SK-N-SH treated with all-trans-retinoic acid at 6 μM for 48 hours (cell line): ENCODE measurements at regions not wholly inside any gene's neighbourhood (a gene's known extent, or its start where the extent isn't known, plus 50 kb on each side); places are given as distances from the start of the nearest gene placed in this dataset.

Experiments
- ATAC-seq: fragments of 200-7000 bp; cut with Tn5 transposase; 3 replicates; pipeline ENCODE4 v1.9.1; 2020; ENCODE audit warnings: mild to moderate bottlenecking, moderate library complexity
- ARNTL ChIP-seq: fragments of 450-650 bp; formaldehyde crosslinking; IDR thresholded peaks from 2 replicates; pipeline ENCODE4 v1.5.0; 2020; ENCODE audit warnings: low read depth, mild to moderate bottlenecking, moderate library complexity, borderline replicate concordance
- BACH2 ChIP-seq: fragments of 250-450 bp; sonication (Bioruptor Pico); IDR thresholded peaks from 2 replicates; pipeline ENCODE4 v1.9.0; 2021; ENCODE audit warnings: mild to moderate bottlenecking, borderline replicate concordance
- CSDC2 ChIP-seq: fragments of 250-450 bp; sonication (Bioruptor Pico); IDR thresholded peaks from 2 replicates; pipeline ENCODE4 v1.5.0; 2020; ENCODE audit warnings: mild to moderate bottlenecking, moderate library complexity
- GLIS3 ChIP-seq: fragments of 250-450 bp; sonication (Bioruptor Pico); IDR thresholded peaks from 2 replicates; pipeline ENCODE4 v1.5.0; 2020; ENCODE audit warnings: mild to moderate bottlenecking, moderate library complexity
- ISL1 ChIP-seq: fragments of 250-450 bp; sonication (Bioruptor Pico); IDR thresholded peaks from 2 replicates; pipeline ENCODE4 v2.1.2; 2022; ENCODE audit warnings: mild to moderate bottlenecking, moderate library complexity
- PPARA ChIP-seq: fragments of 250-450 bp; sonication (Bioruptor Pico); IDR thresholded peaks from 2 replicates; pipeline ENCODE4 v1.5.0; 2020; ENCODE audit warnings: mild to moderate bottlenecking, borderline replicate concordance
- RARB ChIP-seq: fragments of 250-450 bp; sonication (Bioruptor Pico); IDR thresholded peaks from 2 replicates; pipeline ENCODE4 v1.8.0; 2021; ENCODE audit warnings: mild to moderate bottlenecking, moderate library complexity
- SNAI2 ChIP-seq: fragments of 250-450 bp; sonication (Bioruptor Pico); IDR thresholded peaks from 2 replicates; pipeline ENCODE4 v1.5.0; 2020; ENCODE audit warnings: mild to moderate bottlenecking, moderate library complexity
- TCF4 ChIP-seq: fragments of 250-450 bp; sonication (Bioruptor Pico); IDR thresholded peaks from 2 replicates; pipeline ENCODE4 v1.8.0; 2021; ENCODE audit warnings: mild to moderate bottlenecking, moderate library complexity, borderline replicate concordance
- TOX ChIP-seq: fragments of 250-450 bp; sonication (Bioruptor Pico); IDR thresholded peaks from 2 replicates; pipeline ENCODE4 v1.8.0; 2021; ENCODE audit warnings: mild to moderate bottlenecking, moderate library complexity, borderline replicate concordance
- ZC3H10 ChIP-seq: fragments of 250-450 bp; sonication (Bioruptor Pico); IDR thresholded peaks from 2 replicates; pipeline ENCODE4 v1.5.1; 2021; ENCODE audit warnings: mild to moderate bottlenecking, moderate library complexity
- ZFP3 ChIP-seq: fragments of 250-450 bp; sonication (Bioruptor Pico); IDR thresholded peaks from 2 replicates; pipeline ENCODE4 v1.5.0; 2020; ENCODE audit warnings: mild to moderate bottlenecking, moderate library complexity
- ZFP30 ChIP-seq: fragments of 450-650 bp; formaldehyde crosslinking; IDR thresholded peaks from 2 replicates; pipeline ENCODE4 v1.5.0; 2022; ENCODE audit warnings: mild to moderate bottlenecking, moderate library complexity
- ZNF70 ChIP-seq: fragments of 450-650 bp; formaldehyde crosslinking; IDR thresholded peaks from 2 replicates; pipeline ENCODE4 v1.5.0; 2020; ENCODE audit warnings: mild to moderate bottlenecking, moderate library complexity
- ZNF8 ChIP-seq: fragments of 450-650 bp; formaldehyde crosslinking; IDR thresholded peaks from 2 replicates; pipeline ENCODE4 v1.5.0; 2020; ENCODE audit warnings: mild to moderate bottlenecking, moderate library complexity
- TF ChIP-seq, protein P1 (sequence below): fragments of 250-450 bp; sonication (Bioruptor Pico); IDR thresholded peaks from 2 replicates; pipeline ENCODE4 v1.8.0; 2021; ENCODE audit warnings: low read depth, mild to moderate bottlenecking, moderate library complexity, borderline replicate concordance
- TF ChIP-seq, protein P2 (sequence below): fragments of 250-450 bp; sonication (Bioruptor Pico); IDR thresholded peaks from 2 replicates; pipeline ENCODE4 v1.5.0; 2020; ENCODE audit warnings: mild to moderate bottlenecking, moderate library complexity
- TF ChIP-seq, protein P3 (sequence below): fragments of 250-450 bp; sonication (Bioruptor Pico); IDR thresholded peaks from 2 replicates; pipeline ENCODE4 v1.8.0; 2020; ENCODE audit warnings: mild to moderate bottlenecking, moderate library complexity, borderline replicate concordance
- TF ChIP-seq, protein P4 (sequence below): fragments of 250-450 bp; sonication (Bioruptor Pico); IDR thresholded peaks from 2 replicates; pipeline ENCODE4 v1.5.1; 2020; ENCODE audit warnings: low read depth, mild to moderate bottlenecking, moderate library complexity
- TF ChIP-seq, protein P5 (sequence below): fragments of 250-450 bp; sonication (Bioruptor Pico); IDR thresholded peaks from 2 replicates; pipeline ENCODE4 v1.5.1; 2021; ENCODE audit warnings: mild to moderate bottlenecking, moderate library complexity

DNA sequence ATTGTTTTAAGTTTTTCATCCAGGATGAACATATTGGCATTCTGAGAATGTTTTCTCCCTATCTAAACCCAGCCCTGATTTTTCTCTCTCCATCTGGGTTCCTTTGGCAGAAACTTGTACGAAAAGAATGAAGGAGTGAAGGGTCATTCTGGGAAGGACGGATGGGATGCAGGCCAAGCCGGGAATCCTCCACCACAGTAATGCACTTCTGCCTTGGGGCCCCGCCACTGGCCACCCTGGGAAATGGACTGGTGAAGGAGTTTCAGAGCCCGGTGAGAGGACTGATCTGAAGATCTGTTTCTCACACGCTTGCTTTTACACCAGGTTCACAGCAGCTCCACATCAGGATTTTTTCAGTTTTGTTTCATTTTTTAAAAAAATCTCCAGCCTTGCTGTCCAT is 554.8 kb downstream of the BNC2 start:
- no peak; the same call in 2 of the 3 replicates for ATAC-seq
- TF ChIP-seq, protein P1, sequence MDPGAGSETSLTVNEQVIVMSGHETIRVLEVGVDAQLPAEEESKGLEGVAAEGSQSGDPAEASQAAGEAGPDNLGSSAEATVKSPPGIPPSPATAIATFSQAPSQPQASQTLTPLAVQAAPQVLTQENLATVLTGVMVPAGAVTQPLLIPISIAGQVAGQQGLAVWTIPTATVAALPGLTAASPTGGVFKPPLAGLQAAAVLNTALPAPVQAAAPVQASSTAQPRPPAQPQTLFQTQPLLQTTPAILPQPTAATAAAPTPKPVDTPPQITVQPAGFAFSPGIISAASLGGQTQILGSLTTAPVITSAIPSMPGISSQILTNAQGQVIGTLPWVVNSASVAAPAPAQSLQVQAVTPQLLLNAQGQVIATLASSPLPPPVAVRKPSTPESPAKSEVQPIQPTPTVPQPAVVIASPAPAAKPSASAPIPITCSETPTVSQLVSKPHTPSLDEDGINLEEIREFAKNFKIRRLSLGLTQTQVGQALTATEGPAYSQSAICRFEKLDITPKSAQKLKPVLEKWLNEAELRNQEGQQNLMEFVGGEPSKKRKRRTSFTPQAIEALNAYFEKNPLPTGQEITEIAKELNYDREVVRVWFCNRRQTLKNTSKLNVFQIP = no peak
- TF ChIP-seq PPARA (no peak), ZNF8 (CRISPR knock-in tag) (no peak), TOX (CRISPR knock-in tag) (no peak), BACH2 (CRISPR knock-in tag) (no peak), RARB (CRISPR knock-in tag) (no peak), ZNF70 (CRISPR knock-in tag) (no peak), GLIS3 (no peak), ZFP3 (CRISPR knock-in tag) (no peak)
- TF ChIP-seq, protein P2, sequence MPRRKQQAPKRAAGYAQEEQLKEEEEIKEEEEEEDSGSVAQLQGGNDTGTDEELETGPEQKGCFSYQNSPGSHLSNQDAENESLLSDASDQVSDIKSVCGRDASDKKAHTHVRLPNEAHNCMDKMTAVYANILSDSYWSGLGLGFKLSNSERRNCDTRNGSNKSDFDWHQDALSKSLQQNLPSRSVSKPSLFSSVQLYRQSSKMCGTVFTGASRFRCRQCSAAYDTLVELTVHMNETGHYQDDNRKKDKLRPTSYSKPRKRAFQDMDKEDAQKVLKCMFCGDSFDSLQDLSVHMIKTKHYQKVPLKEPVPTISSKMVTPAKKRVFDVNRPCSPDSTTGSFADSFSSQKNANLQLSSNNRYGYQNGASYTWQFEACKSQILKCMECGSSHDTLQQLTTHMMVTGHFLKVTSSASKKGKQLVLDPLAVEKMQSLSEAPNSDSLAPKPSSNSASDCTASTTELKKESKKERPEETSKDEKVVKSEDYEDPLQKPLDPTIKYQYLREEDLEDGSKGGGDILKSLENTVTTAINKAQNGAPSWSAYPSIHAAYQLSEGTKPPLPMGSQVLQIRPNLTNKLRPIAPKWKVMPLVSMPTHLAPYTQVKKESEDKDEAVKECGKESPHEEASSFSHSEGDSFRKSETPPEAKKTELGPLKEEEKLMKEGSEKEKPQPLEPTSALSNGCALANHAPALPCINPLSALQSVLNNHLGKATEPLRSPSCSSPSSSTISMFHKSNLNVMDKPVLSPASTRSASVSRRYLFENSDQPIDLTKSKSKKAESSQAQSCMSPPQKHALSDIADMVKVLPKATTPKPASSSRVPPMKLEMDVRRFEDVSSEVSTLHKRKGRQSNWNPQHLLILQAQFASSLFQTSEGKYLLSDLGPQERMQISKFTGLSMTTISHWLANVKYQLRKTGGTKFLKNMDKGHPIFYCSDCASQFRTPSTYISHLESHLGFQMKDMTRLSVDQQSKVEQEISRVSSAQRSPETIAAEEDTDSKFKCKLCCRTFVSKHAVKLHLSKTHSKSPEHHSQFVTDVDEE (CRISPR knock-in tag) = no peak

DNA sequence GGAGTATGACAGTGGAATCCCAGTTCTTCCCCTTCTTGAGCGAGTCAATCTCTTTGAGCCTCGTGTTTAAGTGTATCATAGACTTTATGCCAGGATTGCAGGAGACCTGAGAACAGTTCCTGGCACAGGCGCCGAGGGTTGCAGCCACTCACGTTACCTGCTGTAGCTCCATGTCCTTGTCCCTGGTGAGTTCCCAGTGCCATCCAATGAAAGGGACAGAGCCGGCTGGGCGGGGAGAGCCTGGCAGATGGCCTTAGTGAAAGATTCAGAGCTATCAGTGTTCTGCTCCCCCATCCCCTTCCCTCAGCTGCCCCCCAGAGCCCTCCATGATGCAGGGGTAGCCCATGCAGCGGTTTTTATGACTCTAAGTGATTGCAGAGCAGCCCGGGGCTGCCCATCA is 554.0 kb downstream of the BNC2 start:
- TF ChIP-seq ZFP30 (CRISPR knock-in tag) (no peak), ISL1 (no peak), CSDC2 (no peak), SNAI2 (no peak), ARNTL (CRISPR knock-in tag) (no peak), GLIS3 (no peak), ZNF70 (CRISPR knock-in tag) (no peak), ZC3H10 (CRISPR knock-in tag) (no peak), RARB (CRISPR knock-in tag) (no peak), ZNF8 (CRISPR knock-in tag) (no peak), BACH2 (CRISPR knock-in tag) (no peak), TCF4 (CRISPR knock-in tag) (no peak), TOX (CRISPR knock-in tag) (no peak)
- TF ChIP-seq, protein P3, sequence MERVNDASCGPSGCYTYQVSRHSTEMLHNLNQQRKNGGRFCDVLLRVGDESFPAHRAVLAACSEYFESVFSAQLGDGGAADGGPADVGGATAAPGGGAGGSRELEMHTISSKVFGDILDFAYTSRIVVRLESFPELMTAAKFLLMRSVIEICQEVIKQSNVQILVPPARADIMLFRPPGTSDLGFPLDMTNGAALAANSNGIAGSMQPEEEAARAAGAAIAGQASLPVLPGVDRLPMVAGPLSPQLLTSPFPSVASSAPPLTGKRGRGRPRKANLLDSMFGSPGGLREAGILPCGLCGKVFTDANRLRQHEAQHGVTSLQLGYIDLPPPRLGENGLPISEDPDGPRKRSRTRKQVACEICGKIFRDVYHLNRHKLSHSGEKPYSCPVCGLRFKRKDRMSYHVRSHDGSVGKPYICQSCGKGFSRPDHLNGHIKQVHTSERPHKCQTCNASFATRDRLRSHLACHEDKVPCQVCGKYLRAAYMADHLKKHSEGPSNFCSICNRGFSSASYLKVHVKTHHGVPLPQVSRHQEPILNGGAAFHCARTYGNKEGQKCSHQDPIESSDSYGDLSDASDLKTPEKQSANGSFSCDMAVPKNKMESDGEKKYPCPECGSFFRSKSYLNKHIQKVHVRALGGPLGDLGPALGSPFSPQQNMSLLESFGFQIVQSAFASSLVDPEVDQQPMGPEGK (CRISPR knock-in tag) = no peak
- TF ChIP-seq, protein P1 = no peak
- TF ChIP-seq, protein P4, sequence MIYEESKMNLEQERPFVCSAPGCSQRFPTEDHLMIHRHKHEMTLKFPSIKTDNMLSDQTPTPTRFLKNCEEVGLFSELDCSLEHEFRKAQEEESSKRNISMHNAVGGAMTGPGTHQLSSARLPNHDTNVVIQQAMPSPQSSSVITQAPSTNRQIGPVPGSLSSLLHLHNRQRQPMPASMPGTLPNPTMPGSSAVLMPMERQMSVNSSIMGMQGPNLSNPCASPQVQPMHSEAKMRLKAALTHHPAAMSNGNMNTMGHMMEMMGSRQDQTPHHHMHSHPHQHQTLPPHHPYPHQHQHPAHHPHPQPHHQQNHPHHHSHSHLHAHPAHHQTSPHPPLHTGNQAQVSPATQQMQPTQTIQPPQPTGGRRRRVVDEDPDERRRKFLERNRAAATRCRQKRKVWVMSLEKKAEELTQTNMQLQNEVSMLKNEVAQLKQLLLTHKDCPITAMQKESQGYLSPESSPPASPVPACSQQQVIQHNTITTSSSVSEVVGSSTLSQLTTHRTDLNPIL (CRISPR knock-in tag) = no peak
- TF ChIP-seq, protein P2 (CRISPR knock-in tag) = no peak
- TF ChIP-seq, protein P5, sequence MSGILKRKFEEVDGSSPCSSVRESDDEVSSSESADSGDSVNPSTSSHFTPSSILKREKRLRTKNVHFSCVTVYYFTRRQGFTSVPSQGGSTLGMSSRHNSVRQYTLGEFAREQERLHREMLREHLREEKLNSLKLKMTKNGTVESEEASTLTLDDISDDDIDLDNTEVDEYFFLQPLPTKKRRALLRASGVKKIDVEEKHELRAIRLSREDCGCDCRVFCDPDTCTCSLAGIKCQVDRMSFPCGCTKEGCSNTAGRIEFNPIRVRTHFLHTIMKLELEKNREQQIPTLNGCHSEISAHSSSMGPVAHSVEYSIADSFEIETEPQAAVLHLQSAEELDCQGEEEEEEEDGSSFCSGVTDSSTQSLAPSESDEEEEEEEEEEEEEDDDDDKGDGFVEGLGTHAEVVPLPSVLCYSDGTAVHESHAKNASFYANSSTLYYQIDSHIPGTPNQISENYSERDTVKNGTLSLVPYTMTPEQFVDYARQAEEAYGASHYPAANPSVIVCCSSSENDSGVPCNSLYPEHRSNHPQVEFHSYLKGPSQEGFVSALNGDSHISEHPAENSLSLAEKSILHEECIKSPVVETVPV (CRISPR knock-in tag) = no peak

More for the DNA sequence above, 554.0 kb downstream of the BNC2 start:
- no peak for ATAC-seq
